ENCODE measurements at regions not wholly inside any gene's neighbourhood (a gene's known extent, or its start where the extent isn't known, plus 50 kb on each side); places are given as distances from the start of the nearest gene placed in this dataset.

DNA sequence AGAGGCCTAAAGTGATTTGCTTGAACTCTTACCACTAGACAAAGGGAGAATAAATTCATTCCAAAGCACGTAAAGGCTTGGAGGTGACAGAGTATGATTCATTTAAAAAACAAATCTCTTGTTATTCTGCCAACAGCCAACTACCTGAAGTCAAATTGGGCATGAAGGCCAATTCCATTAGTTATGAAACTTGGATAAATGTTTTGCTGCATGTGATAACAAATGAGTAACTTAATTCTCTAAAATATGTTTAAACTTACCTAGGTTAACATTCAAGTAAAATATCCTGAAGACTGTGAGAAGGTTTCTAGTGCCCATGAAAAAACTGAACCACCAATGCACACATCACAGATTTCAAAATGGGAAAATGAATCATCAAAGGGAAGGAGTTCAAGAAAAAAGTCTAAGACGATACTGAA is 120.1 kb upstream of the TSLP start:
- no peaks in the 10 kb centered on the region for H3F3A ChIP-seq (replicated peaks; ENCODE audit: insufficient read depth)
- TF ChIP-seq GABPA (IDR thresholded peaks at IDR 0.05; ENCODE audit: low read depth) (no peak), EZH2phosphoT487 (IDR thresholded peaks at IDR 0.05; ENCODE audit: borderline replicate concordance, low read depth) (no peak), CHD2 (IDR thresholded peaks at IDR 0.05; ENCODE audit: low read length, partially characterized antibody) (no peak), TAF1 (IDR thresholded peaks at IDR 0.05; ENCODE audit: borderline replicate concordance, low read depth, low read length) (no peak), RXRA (IDR thresholded peaks at IDR 0.05; ENCODE audit: borderline replicate concordance, low read depth) (no peak), ELF1 (IDR thresholded peaks at IDR 0.05) (no peak), MXI1 (IDR thresholded peaks at IDR 0.05; ENCODE audit: low read depth, low read length) (no peak), SMC3 (IDR thresholded peaks at IDR 0.05; ENCODE audit: low read depth, low read length) (no peak)
- TF ChIP-seq, protein P1, sequence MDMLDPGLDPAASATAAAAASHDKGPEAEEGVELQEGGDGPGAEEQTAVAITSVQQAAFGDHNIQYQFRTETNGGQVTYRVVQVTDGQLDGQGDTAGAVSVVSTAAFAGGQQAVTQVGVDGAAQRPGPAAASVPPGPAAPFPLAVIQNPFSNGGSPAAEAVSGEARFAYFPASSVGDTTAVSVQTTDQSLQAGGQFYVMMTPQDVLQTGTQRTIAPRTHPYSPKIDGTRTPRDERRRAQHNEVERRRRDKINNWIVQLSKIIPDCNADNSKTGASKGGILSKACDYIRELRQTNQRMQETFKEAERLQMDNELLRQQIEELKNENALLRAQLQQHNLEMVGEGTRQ (IDR thresholded peaks at IDR 0.05; ENCODE audit: borderline replicate concordance, low read depth, low read length): no peak
- TF ChIP-seq, protein P2, sequence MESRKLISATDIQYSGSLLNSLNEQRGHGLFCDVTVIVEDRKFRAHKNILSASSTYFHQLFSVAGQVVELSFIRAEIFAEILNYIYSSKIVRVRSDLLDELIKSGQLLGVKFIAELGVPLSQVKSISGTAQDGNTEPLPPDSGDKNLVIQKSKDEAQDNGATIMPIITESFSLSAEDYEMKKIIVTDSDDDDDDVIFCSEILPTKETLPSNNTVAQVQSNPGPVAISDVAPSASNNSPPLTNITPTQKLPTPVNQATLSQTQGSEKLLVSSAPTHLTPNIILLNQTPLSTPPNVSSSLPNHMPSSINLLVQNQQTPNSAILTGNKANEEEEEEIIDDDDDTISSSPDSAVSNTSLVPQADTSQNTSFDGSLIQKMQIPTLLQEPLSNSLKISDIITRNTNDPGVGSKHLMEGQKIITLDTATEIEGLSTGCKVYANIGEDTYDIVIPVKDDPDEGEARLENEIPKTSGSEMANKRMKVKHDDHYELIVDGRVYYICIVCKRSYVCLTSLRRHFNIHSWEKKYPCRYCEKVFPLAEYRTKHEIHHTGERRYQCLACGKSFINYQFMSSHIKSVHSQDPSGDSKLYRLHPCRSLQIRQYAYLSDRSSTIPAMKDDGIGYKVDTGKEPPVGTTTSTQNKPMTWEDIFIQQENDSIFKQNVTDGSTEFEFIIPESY (IDR thresholded peaks at IDR 0.05; ENCODE audit: borderline replicate concordance, low read depth): no peak
- H3K9ac ChIP-seq: no peak overlapping the region
- H3K36me3 ChIP-seq (replicated peaks in 1 of 2; ENCODE audit: control insufficient read depth in 1 of 2, insufficient read depth in 2 of 2, low read length in 1 of 2): no peaks in the 10 kb centered on the region
- POLR2A ChIA-PET: no interaction called here
- DNase-seq: no peak
- peaks cover 0 to 2% of the 10 kb centered on the region in 2 experiments; a peak in 1 of 4 replicates for H3K4me1 ChIP-seq (ENCODE audit: control insufficient read depth in 1 of 2, insufficient read depth in 2 of 2, low read depth in 1 of 2, low read length in 1 of 2)
- H3K79me2 ChIP-seq (ENCODE audit: insufficient read depth): no peaks in the 10 kb centered on the region
- H3K27ac ChIP-seq (ENCODE audit: low read depth in 2 of 2, low read length in 1 of 2): no peak overlapping the region
- no peak overlapping the region for H2AFZ ChIP-seq (ENCODE audit: low read depth)
- H3K9me2 ChIP-seq: no peaks in the 10 kb centered on the region
- no peak overlapping the region for H3K4me3 ChIP-seq (ENCODE audit: low read depth in 2 of 2, low read length in 1 of 2)
- H3K9me3 ChIP-seq: no peaks in the 10 kb centered on the region
- no peak overlapping the region for H3K4me2 ChIP-seq
- no peaks in the 10 kb centered on the region for H3K27me3 ChIP-seq (ENCODE audit: insufficient read depth)
- CTCF ChIA-PET: no interaction called here
- WGBS (ENCODE audit: low lambda C conversion rate): 53% methylated on average over 2 of the region's 2 CpGs
- no peaks in the 10 kb centered on the region for H4K20me1 ChIP-seq (ENCODE audit: insufficient read depth)

DNA sequence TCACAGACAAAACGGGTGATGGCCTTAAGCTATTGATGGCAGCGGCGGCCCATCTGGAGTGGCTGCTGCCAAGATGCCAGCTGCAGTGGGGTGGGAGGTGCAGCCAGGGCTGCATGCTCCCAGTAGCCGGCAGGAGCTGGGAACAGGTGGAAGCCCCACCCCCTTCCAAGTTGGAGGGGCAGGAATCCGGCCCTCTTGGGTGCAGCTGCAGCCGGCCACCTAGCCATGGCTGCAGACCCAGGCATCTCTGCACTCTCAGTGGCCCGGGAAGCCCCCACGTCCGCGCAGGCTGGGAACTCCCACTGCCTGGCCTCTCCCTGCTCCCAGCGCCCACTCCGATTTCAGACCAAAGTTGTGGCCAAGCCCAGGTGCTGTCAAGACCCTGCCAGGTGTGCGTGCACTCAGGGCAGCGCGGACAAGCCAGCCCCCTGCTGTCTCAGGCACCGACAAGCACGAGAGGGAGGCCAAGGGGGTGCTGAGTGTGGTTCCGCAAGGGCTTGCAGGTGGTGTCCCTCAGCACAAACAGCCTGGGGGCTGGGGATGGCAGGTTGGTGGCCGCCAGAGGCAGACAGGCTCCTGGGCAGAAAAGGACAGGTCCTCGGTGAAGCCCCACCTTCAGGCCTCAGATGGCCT is 115.1 kb upstream of the TSLP start:
- no peak overlapping the region for H2AFZ ChIP-seq (ENCODE audit: low read depth)
- H3K79me2 ChIP-seq (ENCODE audit: insufficient read depth): no peaks in the 10 kb centered on the region
- H3K9me3 ChIP-seq: no peaks in the 10 kb centered on the region
- no peaks in the 10 kb centered on the region for H3K27me3 ChIP-seq (ENCODE audit: insufficient read depth)
- no peak overlapping the region for H3K4me2 ChIP-seq
- no peak overlapping the region for H3K9ac ChIP-seq
- ChIA-PET CTCF (no interaction called here), POLR2A (no interaction called here)
- no peak overlapping the region for H3K4me3 ChIP-seq (ENCODE audit: low read depth in 2 of 2, low read length in 1 of 2)
- H4K20me1 ChIP-seq (ENCODE audit: insufficient read depth): no peaks in the 10 kb centered on the region
- no peaks in the 10 kb centered on the region for H3F3A ChIP-seq (replicated peaks; ENCODE audit: insufficient read depth)
- no peaks in the 10 kb centered on the region for H3K9me2 ChIP-seq
- no peak for DNase-seq
- no peak overlapping the region; a peak in 1 of 4 replicates for H3K27ac ChIP-seq (ENCODE audit: low read depth in 2 of 2, low read length in 1 of 2)
- no peaks in the 10 kb centered on the region for H3K36me3 ChIP-seq (replicated peaks in 1 of 2; ENCODE audit: control insufficient read depth in 1 of 2, insufficient read depth in 2 of 2, low read length in 1 of 2)
- 89% methylated on average over 5 of the region's 20 CpGs for WGBS (ENCODE audit: low lambda C conversion rate)
- H3K4me1 ChIP-seq (ENCODE audit: control insufficient read depth in 1 of 2, insufficient read depth in 2 of 2, low read depth in 1 of 2, low read length in 1 of 2): peaks cover 0 to 11% of the 10 kb centered on the region in 2 experiments; a peak in 1 of 4 replicates
- TF ChIP-seq NRF1 (IDR thresholded peaks at IDR 0.05; ENCODE audit: low read depth, low read length) (no peak), CHD2 (IDR thresholded peaks at IDR 0.05; ENCODE audit: low read length, partially characterized antibody) (no peak), SIN3A (IDR thresholded peaks at IDR 0.05; ENCODE audit: borderline replicate concordance, low read depth, low read length) (no peak), RAD21 (IDR thresholded peaks at IDR 0.05; ENCODE audit: low read length) (no peak), EZH2phosphoT487 (IDR thresholded peaks at IDR 0.05; ENCODE audit: borderline replicate concordance, low read depth) (no peak), POLR2AphosphoS5 (IDR thresholded peaks at IDR 0.05; ENCODE audit: low read depth, low read length) (no peak), MEF2A (IDR thresholded peaks at IDR 0.05; ENCODE audit: borderline replicate concordance, low read depth) (no peak), GABPA (IDR thresholded peaks at IDR 0.05; ENCODE audit: low read depth) (no peak), FOSL2 (IDR thresholded peaks at IDR 0.05; ENCODE audit: borderline replicate concordance, low read depth) (no peak)
- TF ChIP-seq, protein P3, sequence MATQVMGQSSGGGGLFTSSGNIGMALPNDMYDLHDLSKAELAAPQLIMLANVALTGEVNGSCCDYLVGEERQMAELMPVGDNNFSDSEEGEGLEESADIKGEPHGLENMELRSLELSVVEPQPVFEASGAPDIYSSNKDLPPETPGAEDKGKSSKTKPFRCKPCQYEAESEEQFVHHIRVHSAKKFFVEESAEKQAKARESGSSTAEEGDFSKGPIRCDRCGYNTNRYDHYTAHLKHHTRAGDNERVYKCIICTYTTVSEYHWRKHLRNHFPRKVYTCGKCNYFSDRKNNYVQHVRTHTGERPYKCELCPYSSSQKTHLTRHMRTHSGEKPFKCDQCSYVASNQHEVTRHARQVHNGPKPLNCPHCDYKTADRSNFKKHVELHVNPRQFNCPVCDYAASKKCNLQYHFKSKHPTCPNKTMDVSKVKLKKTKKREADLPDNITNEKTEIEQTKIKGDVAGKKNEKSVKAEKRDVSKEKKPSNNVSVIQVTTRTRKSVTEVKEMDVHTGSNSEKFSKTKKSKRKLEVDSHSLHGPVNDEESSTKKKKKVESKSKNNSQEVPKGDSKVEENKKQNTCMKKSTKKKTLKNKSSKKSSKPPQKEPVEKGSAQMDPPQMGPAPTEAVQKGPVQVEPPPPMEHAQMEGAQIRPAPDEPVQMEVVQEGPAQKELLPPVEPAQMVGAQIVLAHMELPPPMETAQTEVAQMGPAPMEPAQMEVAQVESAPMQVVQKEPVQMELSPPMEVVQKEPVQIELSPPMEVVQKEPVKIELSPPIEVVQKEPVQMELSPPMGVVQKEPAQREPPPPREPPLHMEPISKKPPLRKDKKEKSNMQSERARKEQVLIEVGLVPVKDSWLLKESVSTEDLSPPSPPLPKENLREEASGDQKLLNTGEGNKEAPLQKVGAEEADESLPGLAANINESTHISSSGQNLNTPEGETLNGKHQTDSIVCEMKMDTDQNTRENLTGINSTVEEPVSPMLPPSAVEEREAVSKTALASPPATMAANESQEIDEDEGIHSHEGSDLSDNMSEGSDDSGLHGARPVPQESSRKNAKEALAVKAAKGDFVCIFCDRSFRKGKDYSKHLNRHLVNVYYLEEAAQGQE (IDR thresholded peaks at IDR 0.05; ENCODE audit: low read depth, low read length): no peak
- TF ChIP-seq, protein P4, sequence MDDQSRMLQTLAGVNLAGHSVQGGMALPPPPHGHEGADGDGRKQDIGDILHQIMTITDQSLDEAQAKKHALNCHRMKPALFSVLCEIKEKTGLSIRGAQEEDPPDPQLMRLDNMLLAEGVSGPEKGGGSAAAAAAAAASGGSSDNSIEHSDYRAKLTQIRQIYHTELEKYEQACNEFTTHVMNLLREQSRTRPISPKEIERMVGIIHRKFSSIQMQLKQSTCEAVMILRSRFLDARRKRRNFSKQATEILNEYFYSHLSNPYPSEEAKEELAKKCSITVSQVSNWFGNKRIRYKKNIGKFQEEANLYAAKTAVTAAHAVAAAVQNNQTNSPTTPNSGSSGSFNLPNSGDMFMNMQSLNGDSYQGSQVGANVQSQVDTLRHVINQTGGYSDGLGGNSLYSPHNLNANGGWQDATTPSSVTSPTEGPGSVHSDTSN (IDR thresholded peaks at IDR 0.05): no peak
- TF ChIP-seq, protein P5, sequence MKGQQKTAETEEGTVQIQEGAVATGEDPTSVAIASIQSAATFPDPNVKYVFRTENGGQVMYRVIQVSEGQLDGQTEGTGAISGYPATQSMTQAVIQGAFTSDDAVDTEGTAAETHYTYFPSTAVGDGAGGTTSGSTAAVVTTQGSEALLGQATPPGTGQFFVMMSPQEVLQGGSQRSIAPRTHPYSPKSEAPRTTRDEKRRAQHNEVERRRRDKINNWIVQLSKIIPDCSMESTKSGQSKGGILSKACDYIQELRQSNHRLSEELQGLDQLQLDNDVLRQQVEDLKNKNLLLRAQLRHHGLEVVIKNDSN (IDR thresholded peaks at IDR 0.05; ENCODE audit: borderline replicate concordance, low read depth): no peak

Data from SK-N-SH (cell line).